Activated CD4-positive, CD25-positive, alpha-beta regulatory T cell treated with anti-CD3 and anti-CD28 coated beads, Interleukin-2, amount 50 U/mL, for 16 hours (primary cell): ENCODE measurements at regions not wholly inside any gene's neighbourhood (a gene's known extent, or its start where the extent isn't known, plus 50 kb on each side); places are given as distances from the start of the nearest gene placed in this dataset.

Source experiments
- DNase-seq: peaks from one replicate; pipeline ENCODE4 v3.0.0-alpha.2; 2020; ENCODE audit warnings: low read depth, low spot score

- no peak for DNase-seq
Observed at GRCh38 chr16:11401161-11402050, 56.1 kb downstream of the RMI2 start.

- DNase-seq = no peak
Observed at GRCh38 chr16:11402051-11402744, 56.9 kb downstream of the RMI2 start.

DNA sequence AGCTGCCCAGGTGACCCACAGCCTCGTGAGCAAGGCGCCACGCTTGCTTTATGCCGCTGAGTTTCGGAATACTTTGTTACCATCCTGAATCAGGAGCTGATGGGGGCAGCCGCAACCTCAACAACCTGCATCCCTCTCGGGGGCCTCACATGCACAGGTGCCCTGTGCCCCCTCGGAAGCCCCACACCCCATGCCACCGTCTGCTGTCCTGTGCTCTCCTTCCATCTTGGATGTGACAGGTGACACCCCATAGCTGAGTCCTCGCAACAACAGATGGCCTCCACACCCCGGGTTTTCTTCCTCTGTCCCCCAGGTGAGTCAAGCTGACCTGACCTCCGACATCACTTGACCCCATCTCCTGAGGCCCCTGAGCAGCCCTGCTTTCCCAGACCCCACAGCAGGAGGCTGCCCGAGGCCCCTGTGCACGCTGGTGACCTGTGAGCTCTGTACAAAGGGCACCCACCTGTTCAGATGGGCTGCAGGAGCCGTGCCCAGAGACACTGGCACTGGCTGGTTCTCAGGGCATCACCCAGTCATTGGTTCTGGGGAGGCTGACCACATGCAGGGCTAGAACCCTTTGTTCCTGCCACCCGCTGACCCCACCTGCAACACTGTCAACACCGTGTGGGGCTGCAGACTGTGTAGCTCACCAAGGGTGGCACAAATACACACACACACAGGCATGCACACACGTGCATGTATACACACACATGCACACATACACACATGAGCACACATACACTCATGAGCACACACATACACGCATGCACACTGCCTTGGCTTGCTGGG, 57.7 kb downstream of the RMI2 start:
- no peak for DNase-seq

DNA sequence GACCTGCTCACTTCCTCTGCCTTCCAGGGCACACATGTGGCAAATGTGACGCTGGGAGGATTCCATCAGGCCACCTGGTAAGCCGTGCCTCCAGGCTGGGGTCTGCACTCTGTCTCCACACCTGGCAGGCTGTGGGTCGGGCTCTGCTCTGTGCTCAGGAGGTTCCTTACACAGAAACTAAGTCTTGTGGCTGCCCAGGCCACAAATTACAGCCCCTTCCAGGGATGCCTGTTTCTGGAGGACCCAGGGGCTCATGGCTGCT, 58.2 kb downstream of the RMI2 start:
- DNase-seq = no peak

DNA sequence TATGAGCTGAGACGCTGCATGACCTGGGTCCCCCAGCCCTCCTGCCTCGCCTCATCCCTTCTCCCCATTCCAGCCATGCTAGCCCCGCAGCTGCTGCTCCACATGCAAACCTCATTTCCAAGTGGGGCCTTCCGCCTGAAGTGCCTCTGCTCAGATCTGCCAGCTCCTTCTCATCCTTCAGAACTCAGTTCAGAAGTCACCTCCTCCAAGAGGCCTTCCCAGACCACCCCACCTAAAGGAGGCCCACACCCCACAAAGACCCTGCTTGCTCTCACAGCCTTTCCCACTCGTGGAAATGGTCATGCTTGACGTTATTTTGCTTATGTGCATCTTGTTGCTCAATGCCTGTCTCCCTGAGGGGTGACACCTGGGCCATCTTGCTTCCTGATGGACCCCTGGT, 58.7 kb downstream of the RMI2 start:
- no peak for DNase-seq

GRCh38 chr16:11404603-11405002, 59.3 kb downstream of the RMI2 start:
- no peak for DNase-seq

- no peak for DNase-seq
Observed at GRCh38 chr16:11405331-11406176, 60.3 kb downstream of the RMI2 start.

GRCh38 chr16:11406177-11406560, 60.9 kb downstream of the RMI2 start:
- no peak for DNase-seq

GRCh38 chr16:11407047-11407982, 62.1 kb downstream of the RMI2 start:
- peak; percentile 27 for DNase-seq

- DNase-seq = no peak
Observed at GRCh38 chr16:11408216-11408615, 63.0 kb downstream of the RMI2 start.

DNA sequence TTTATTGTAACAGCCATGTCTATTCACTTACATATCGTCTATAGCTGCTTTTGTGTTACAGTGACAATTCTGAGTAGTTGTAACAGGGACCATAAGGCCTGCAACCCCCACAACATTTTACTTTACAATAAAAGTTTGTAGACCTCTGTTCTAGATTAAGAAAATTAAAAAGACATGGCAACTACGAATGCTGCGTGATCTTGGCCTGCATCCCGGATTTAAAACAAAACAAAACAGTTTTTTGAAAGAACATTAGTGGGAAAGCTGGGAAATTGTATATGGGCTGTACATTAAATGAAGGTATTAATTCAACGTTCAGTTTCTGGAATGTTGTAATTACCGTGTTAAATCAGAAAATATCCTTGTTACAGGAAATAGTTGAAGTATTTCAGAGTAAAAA, 64.1 kb downstream of the RMI2 start:
- no peak for DNase-seq

GRCh38 chr16:11410376-11411058, 65.3 kb downstream of the RMI2 start:
- no peak for DNase-seq

DNA sequence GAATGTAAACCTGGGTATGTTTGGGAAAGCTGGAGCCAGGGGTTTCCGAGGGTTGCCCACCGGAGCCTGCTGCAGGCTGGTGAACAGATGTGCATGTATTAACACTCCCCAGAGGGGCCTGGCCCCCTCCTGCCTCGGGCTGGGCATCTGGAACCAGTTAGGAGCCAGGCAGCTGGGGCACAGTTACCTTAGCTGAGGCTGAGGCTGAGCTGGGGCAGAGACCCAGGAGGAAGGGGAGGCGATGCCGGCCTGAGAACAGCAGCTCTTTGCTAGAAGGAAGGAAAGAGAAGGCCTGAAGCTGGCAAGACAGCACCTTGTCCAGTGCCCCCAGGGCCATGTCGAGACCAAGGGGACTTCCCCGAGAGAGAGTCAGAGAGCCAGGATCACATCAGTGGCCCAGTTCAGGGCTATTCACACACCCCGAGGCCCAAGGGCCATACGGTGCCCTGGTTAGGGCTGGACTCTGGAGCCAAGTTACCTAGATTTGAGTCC, 65.8 kb downstream of the RMI2 start:
- DNase-seq = no peak

DNA sequence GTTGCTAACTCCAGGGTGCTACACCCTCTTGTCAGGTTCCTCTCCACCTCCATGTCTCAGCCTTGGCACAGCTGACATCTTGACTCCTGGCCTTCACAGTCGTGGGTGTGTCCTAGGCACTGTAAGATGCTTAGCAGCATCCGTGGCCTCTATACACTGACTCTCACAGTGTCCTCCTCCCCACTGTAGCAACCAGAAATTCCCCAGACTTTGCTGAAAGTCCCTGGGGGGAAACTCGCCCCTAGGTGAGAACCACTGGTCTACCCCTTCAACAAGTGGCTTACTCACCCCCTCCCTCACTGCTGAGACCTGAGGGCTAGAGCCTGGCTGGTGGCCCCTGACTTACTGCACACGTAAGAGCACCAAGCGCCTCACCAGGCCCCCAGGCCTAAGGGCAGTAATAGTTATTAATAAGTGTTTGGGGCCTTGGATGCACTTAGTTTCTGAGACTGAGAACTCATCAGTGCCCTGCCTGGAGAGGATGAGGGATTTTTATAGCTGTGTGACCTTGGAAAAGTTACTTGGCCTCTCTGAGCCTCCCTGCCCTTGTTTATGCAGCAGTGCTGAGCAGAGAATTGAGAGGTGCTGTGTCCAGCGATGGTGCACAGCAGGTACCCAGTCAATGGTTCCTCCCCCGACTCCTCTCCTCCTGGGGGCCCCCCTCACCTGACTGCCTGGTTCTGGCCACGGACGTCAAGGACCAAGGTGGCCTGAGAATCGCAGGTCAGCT, 67.1 kb downstream of the RMI2 start:
- DNase-seq = no peak

- no peak for DNase-seq
Observed at GRCh38 chr16:11412965-11413887, 68.0 kb downstream of the RMI2 start.

- DNase-seq = no peak
Observed at GRCh38 chr16:11413907-11414595, 68.8 kb downstream of the RMI2 start.
